Activated naive CD4-positive, alpha-beta T cell treated with anti-CD3 and anti-CD28 coated beads, Interleukin-2, amount 50 U/mL, for 24 hours (primary cell): ENCODE measurements at regions not wholly inside any gene's neighbourhood (a gene's known extent, or its start where the extent isn't known, plus 50 kb on each side); places are given as distances from the start of the nearest gene placed in this dataset.
"Not testable (repeated sequence)": the region's sequence is repeated elsewhere in the genome, so short reads cannot be mapped to it uniquely, and the experiment has no call there.

Experiments
- H3K27ac Mint-ChIP-seq: one replicate; pipeline ENCODE4 v1.8.0; 2021; ENCODE audit warnings: mild to moderate bottlenecking, mixed read lengths
- H3K27me3 Mint-ChIP-seq: one replicate; pipeline ENCODE4 v1.8.0; 2021; ENCODE audit warnings: mixed read lengths
- H3K36me3 Mint-ChIP-seq: one replicate; pipeline ENCODE4 v1.8.0; 2021; ENCODE audit warnings: mixed read lengths
- H3K4me1 Mint-ChIP-seq: one replicate; pipeline ENCODE4 v1.8.0; 2021; ENCODE audit warnings: mixed read lengths
- H3K4me3 Mint-ChIP-seq: one replicate; pipeline ENCODE4 v1.8.0; 2021; ENCODE audit warnings: mild to moderate bottlenecking, mixed read lengths
- H3K9me3 Mint-ChIP-seq: one replicate; pipeline ENCODE4 v1.8.0; 2021; ENCODE audit warnings: mixed read lengths

- not testable (repeated sequence) for H3K4me3 Mint-ChIP-seq, H3K36me3 Mint-ChIP-seq, H3K9me3 Mint-ChIP-seq, H3K27me3 Mint-ChIP-seq, H3K4me1 Mint-ChIP-seq
- peak overlapping the region; percentile 2 for H3K27ac Mint-ChIP-seq
These were observed 233.9 kb downstream of the PPIAL4F start for GRCh38 chr1:144826579-144826978.
